Ovary (tissue), 3 donors: ENCODE measurements at regions not wholly inside any gene's neighbourhood (a gene's known extent, or its start where the extent isn't known, plus 50 kb on each side); places are given as distances from the start of the nearest gene placed in this dataset.

Experiments used
- CTCF ChIP-seq, 3 donors: fragments of 450-650 bp in 2 of 3; fragments of 200-600 bp in 1 of 3; IDR thresholded peaks; one replicate each; pipeline versions ENCODE4 v1.5.1 to v1.8.0; 2016 to 2022; ENCODE audit warnings: antibody characterized with exemption in 3 of 3, mild to moderate bottlenecking in 1 of 3
- EP300 ChIP-seq: sonication (generic); formaldehyde crosslinking; IDR thresholded peaks from one replicate; pipeline ENCODE4 v1.6.1; 2017; ENCODE audit warnings: antibody characterized with exemption
- POLR2A ChIP-seq: fragments of 450-650 bp; IDR thresholded peaks from one replicate; pipeline ENCODE4 v1.6.1; 2017; ENCODE audit warnings: antibody characterized with exemption, mild to moderate bottlenecking, moderate library complexity
- donor health status: DM: no; HTN: no; CAD: no.

- no peak for TF ChIP-seq CTCF (IDR thresholded peaks at IDR 0.05)
- no peak for TF ChIP-seq POLR2A
- no peak for TF ChIP-seq EP300
Measured at GRCh38 chr18:47457614-47458013, 206.2 kb upstream of the SKOR2 start.
